HG03575 (cell line): ENCODE measurements at regions not wholly inside any gene's neighbourhood (a gene's known extent, or its start where the extent isn't known, plus 50 kb on each side); places are given as distances from the start of the nearest gene placed in this dataset.
"Not testable (repeated sequence)": the region's sequence is repeated elsewhere in the genome, so short reads cannot be mapped to it uniquely, and the experiment has no call there.

Experiments used
- ATAC-seq: cut with Tn5 transposase; IDR thresholded peaks from one replicate; pipeline ENCODE4 v1.9.1; 2021; ENCODE audit not compliant: unreplicated experiment, insufficient number of reproducible peaks, low FRiP score; ENCODE audit errors: extremely low read depth

DNA sequence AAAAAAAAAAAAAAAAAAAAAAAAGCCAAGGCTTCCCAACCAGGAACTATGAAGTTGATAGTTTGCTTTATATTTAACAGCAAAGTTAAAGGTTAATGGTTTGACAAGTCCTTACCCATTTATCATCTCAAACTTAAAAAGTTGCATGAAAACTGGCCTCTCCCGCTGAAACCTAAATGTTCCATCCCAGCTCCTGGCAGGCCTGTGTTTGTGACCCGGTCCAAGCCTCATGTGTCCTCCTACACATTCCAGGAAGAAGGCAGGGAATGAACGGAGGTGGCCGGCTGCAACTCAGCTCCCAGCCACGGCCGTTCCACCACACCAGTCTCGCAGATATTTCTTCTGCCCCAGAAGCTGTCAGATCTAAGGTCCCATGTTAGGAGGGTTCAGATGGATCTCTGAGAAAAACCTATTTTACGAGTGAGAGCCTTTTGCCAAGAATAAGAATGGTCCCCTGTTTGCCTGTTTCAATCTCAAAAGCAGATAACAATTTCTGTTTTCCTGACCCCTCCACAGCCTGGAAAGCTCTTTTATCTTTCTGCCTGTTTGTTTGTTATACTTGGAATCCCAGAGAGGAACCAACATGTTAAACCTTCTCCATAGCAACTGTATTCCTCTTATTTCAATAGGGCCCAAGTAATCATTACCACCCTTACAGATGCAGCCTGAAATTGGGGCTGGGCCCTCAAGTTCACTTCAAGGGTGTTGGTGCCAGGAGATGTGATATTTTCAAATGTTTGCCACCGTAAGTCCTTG, 56.5 kb downstream of the KCTD12 start:
- ATAC-seq, result no peak

DNA sequence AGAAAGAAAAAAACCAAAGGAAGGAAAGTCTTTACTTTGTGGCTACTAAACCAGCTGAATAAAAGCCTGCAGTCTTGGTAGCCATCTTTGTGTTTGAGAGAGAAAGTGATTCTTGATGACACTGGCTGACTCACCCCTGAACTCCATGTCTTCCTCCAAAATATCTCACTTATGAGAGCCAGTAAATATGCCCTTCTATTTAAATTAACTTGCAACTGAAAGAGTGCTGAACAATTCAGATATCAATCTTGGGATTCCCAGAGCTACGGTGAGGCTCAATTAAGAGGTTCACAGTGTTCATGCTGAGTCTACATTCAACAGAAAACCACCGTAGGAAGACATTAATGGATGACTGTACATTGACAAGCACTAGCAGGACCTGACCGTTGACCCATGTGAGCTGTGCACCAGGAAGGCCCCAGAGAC, 57.9 kb downstream of the KCTD12 start:
- ATAC-seq, result no peak

DNA sequence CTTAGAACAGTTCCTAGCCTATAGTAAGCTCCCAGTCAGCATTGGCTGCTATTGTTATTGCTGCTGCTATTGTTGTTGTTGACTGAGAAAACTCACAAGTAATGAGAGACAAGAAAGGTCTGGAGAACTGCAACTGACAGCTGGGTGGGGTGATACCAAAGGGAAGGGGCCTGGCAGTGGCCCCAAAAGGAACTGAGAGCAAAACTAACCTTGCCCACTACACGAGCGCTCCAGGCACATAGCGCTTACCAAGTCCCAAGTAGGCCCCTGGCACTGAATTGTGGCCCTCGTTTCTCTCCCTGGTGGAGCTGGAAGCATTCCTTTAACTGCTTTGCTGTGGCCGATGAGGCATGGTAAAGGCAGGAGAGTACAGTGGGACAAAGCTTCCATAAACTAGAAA, 59.7 kb downstream of the KCTD12 start:
- no peak for ATAC-seq

DNA sequence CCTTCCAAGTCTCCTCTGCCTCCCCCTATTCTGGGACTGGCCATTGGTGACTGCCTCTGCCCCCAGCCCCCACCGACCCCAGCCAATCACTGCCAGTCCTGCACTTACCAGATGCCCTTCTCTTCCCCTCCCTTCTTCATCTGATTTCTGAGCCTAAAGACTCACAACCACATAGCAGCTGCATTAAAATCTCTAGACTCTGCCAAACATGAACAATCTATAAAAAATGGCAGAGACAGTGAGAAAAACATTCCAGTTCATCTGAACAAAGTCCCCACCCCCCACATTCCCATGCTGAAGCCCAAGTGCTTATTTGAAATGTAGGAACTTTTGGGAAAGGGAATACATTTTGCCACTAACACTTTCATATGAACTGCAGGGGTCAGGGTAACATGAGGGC, 60.8 kb downstream of the KCTD12 start:
- ATAC-seq, result no peak

DNA sequence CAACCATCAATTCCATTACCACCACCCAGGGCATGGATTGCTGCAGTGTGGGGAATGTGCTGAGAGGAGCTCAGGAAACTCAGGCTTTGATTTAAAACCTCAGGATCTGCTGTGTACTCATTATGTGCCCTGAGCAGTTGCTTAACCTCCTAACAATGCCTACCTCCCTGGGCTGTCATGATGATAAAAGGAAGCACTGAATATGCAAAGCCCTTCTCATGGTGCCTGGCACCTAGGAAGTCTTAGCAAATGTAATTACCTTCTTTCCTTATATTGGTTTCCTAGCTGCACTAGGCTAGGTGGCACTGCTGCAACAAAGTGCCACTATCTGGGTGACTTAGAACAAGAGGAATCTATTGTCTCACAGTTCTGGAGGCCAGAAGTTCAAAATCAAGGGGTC, 62.2 kb downstream of the KCTD12 start:
- no peak for ATAC-seq

GRCh38 chr13:76822698-76823267, 63.4 kb downstream of the KCTD12 start:
- no peak for ATAC-seq

- not testable (repeated sequence) for ATAC-seq
Measured at GRCh38 chr13:76821222-76821621, 65.0 kb downstream of the KCTD12 start.

- no peak for ATAC-seq
Measured at GRCh38 chr13:76820759-76821158, 65.4 kb downstream of the KCTD12 start.

DNA sequence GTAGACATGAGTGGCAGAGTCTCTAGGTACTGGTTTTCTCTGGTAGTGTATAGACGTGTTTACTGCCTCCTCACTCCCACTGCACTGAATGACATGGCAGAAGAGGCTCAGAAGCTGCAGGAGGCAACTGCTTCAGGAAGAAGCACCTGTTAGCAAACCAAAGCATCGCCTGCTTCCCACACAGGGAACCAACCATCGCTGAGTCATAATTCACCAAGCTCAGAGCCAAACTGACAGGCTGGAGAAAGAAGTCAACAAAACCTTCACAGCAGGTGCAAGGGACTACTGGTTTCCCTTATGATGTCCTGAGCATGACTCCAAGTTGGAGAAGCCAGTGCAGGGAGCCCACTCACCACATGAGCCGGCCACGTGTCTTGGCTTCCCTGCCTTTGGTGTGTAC, 69.8 kb downstream of the KCTD12 start:
- ATAC-seq, result no peak

GRCh38 chr13:76815344-76815743, 70.9 kb downstream of the KCTD12 start:
- no peak for ATAC-seq

- no peak for ATAC-seq
Measured at GRCh38 chr13:76813891-76814290, 72.3 kb downstream of the KCTD12 start.

DNA sequence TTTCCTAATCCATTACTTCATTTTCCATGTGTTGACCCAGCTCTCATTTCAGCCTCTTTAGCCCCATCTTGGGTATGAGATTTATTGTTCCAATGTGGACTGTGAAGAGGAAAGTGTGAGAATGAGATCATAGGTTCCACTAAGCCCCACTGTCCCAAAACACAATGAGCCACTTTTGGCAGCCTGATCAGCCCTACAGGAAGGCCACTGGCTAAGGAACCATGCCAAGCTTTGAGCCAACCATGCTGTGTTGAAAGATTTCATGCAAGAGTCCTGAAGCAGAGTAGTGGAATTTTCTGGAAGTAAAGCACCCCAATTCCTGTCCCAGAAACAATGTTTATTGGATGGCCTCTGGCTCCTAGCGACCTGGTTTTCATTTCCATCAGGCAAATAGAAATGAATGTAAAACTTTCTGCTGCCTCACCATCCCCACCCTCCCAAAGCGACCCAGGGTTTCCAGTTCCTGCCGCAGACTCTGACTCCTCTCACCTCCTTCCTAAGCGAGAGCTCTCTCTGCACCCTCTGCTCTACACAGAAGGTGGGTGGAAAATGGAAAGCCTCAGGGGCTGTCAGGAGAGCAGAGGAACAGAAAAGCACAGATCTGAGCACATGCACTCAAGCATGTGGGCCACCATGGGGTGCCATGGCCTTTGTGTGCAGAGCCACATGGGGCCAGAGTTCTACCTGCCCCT, 73.1 kb downstream of the KCTD12 start:
- ATAC-seq, result no peak

DNA sequence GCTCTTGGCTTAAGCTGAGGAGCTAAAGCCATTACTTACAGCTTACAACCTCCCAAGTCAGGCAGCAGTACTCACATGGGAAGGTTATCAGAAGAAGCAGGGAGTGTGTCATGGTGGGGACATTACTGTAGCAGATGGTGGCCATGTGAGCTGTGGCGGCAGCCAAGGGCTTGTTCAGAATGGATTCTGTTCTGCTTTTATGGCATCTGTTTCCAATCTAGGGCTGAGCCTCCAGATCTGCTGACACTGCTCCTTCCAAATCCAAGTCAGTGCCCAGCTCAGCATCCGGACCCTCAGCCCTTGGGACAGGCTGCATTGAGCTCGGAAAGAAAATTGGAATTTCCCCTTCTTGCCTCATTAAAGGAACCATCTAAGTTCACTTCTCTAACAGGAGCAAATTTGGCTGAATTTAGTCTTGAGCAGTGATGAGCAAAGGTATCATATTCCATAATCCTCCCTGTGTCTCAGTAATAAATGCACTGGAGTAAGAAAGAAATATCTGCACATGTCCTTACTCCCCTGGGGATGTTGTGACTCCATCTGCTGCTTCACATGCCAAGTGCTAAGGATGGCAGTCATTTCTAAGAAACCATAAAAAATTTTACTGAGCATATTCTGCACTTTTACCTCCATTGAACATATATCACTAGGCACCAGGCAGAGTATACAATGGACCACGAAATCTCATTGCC, 73.9 kb downstream of the KCTD12 start:
- ATAC-seq, result no peak

DNA sequence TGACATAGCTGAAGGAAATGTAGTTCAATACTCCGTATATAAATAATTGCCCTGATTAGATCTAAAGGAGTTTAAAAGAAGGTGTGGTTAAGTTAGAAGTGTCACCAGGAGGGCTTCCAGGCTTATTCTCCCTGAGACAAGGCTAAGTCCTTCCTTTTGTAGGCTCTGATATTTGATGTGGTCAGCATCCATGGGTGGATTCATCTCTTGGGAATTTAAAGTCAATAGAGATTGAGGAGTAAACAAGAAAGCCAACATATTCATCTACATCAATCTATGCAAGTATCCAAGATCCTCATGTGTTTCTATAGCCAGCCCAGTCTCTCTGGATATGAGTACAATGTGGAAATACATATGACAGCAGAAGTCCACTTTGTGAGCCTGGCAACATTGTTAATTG, 76.8 kb downstream of the KCTD12 start:
- no peak for ATAC-seq

- no peak for ATAC-seq
Measured at GRCh38 chr13:76808927-76809326, 77.3 kb downstream of the KCTD12 start.

GRCh38 chr13:76804801-76805200, 81.4 kb downstream of the KCTD12 start:
- no peak for ATAC-seq

DNA sequence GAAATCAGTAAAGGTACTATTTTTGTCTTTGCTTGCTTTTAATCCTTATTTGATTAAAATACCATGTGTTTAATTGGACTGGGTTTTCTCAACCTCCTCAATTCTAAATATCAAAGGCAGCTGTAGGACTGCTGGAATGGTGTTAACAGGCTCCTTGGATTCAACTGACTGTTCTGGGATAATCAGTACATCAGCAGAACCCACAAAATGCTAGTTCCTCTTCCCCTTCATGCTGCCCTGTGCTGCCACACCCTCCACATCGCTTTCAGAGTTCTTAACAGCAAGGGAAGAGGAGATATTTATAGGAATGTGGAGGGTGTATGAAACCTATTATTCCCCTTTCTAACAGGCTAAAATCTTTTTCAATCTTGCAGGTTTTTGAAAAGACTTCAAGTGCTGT, 82.4 kb downstream of the KCTD12 start:
- no peak for ATAC-seq

GRCh38 chr13:76800943-76801342, 85.3 kb downstream of the KCTD12 start:
- ATAC-seq, result no peak

DNA sequence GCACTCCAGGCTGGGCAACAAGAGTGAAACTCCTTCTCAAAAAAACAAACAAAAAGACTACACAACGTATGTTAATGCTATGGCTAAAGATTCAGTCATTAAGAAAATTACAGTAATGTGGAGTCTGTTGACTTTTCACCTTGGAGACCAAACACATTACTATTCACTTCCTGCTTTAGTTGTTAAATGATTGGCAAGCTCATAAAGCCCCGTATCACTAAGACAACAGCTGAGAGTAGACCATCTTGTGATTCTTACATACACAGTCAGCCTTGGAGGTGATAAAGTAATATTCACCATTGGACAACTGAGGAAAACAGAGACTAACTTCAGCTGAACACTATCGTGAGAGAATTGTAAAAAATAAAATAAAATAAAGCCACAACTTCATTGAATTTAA, 86.5 kb downstream of the KCTD12 start:
- no peak for ATAC-seq

GRCh38 chr13:76798037-76798436, 88.2 kb downstream of the KCTD12 start:
- ATAC-seq, result no peak
